Lung (tissue), 11 donors: ENCODE measurements at regions not wholly inside any gene's neighbourhood (a gene's known extent, or its start where the extent isn't known, plus 50 kb on each side); places are given as distances from the start of the nearest gene placed in this dataset.
A peak's percentile ranks its signal among the peaks of the same experiment; 100 is the strongest.

ENCODE experiments used
- ATAC-seq: fragments of 200-7000 bp; cut with Tn5 transposase; one replicate; pipeline ENCODE4 v1.9.1; 2020; ENCODE audit warnings: moderate number of reproducible peaks; ENCODE audit not compliant: insufficient read depth, low FRiP score
- DNase-seq, 3 donors: peaks; one replicate each; pipeline ENCODE4 v3.0.0-alpha.2; 2013 to 2017
- H3K27ac ChIP-seq, 2 donors: one replicate each; pipeline ENCODE4 v1.5.1; 2013; ENCODE audit warnings: mild to moderate bottlenecking in 2 of 2, moderate library complexity in 2 of 2, control low read depth in 1 of 2, inconsistent platforms in 1 of 2, low read depth in 1 of 2, low read length in 1 of 2
- H3K27me3 ChIP-seq, 3 donors: one replicate each; pipeline ENCODE4 v1.5.1; 2013; ENCODE audit warnings: low read length in 2 of 3; ENCODE audit not compliant: control insufficient read depth in 3 of 3, insufficient read depth in 3 of 3
- H3K36me3 ChIP-seq, 4 donors: one replicate each; pipeline ENCODE4 v1.5.1; 2013; ENCODE audit warnings: low read length in 4 of 4, mild to moderate bottlenecking in 1 of 4, moderate library complexity in 1 of 4; ENCODE audit not compliant: control insufficient read depth in 4 of 4, insufficient read depth in 4 of 4
- H3K4me1 ChIP-seq, 5 donors: one replicate each; pipeline ENCODE4 v1.5.1; 2013; ENCODE audit warnings: low read length in 5 of 5, mild to moderate bottlenecking in 2 of 5, moderate library complexity in 1 of 5; ENCODE audit not compliant: control insufficient read depth in 5 of 5, insufficient read depth in 5 of 5
- H3K4me3 ChIP-seq: one replicate; pipeline ENCODE4 v1.5.1; 2013; ENCODE audit warnings: mild to moderate bottlenecking, control low read depth, moderate library complexity
- H3K9ac ChIP-seq, 2 donors: one replicate each; pipeline ENCODE4 v1.5.1; 2013; ENCODE audit warnings: low read length in 2 of 2, control low read depth in 1 of 2; ENCODE audit not compliant: insufficient read depth in 1 of 2
- H3K9me3 ChIP-seq, 4 donors: one replicate each; pipeline ENCODE4 v1.5.1; 2013; ENCODE audit warnings: low read length in 3 of 4, mild to moderate bottlenecking in 1 of 4, moderate library complexity in 1 of 4; ENCODE audit not compliant: control insufficient read depth in 4 of 4, insufficient read depth in 3 of 4
- CTCF ChIP-seq: IDR thresholded peaks from 2 replicates; pipeline ENCODE4 v1.5.1; 2012; ENCODE audit warnings: mild to moderate bottlenecking; ENCODE audit errors: control extremely low read depth, extremely low read depth
- WGBS, 2 donors: extraction: QIAGEN DNeasy Blood & Tissue Kit; methylation state at CpG; one replicate each; pipeline ENCODE4 v1.1.7; 2013; 5-methylcytosine and 5-hydroxymethylcytosine counted together
- donor health status: control.
- donor health status: control.
- donor health status: Bipolar disorder and iron deficiency.
- donor health status: healthy.
- donor health status: DM: yes; HTN: yes; CAD: no.

GRCh38 chr3:178386401-178386800 is 149.8 kb upstream of the KCNMB2 start:
- DNase-seq (no peak), ATAC-seq (no peak)
- Histone ChIP-seq H3K27me3 (no peaks in the 10 kb centered on the region), H3K9me3 (no peaks in the 10 kb centered on the region), H3K27ac (no peak overlapping the region), H3K9ac (no peak overlapping the region), H3K4me1 (peaks cover 0 to 37% (median 13%) of the 10 kb centered on the region in 5 donors), H3K36me3 (no peaks in the 10 kb centered on the region), H3K4me3 (no peak overlapping the region)
- TF ChIP-seq CTCF: no peak
- 60 to 78% methylated on average over 5 of the region's 5 CpGs for WGBS, 2 donors

GRCh38 chr3:178386880-178387279 is 149.4 kb upstream of the KCNMB2 start:
- H3K27me3 ChIP-seq: no peaks in the 10 kb centered on the region
- no peaks in the 10 kb centered on the region for H3K9me3 ChIP-seq
- no peak overlapping the region for H3K4me3 ChIP-seq
- ATAC-seq: no peak
- H3K9ac ChIP-seq: no peak overlapping the region
- H3K4me1 ChIP-seq: peaks cover 0 to 33% (median 12%) of the 10 kb centered on the region in 5 donors
- TF ChIP-seq CTCF: no peak
- peak in 1 of 3 donors; percentile 27 for DNase-seq
- H3K27ac ChIP-seq: no peak overlapping the region
- 79 to 87% methylated on average over 1 of the region's 1 CpG for WGBS, 2 donors
- H3K36me3 ChIP-seq: no peaks in the 10 kb centered on the region

GRCh38 chr3:178388473-178388872 is 147.8 kb upstream of the KCNMB2 start:
- no peak overlapping the region for H3K9ac ChIP-seq
- no peaks in the 10 kb centered on the region for H3K36me3 ChIP-seq
- DNase-seq: no peak
- H3K9me3 ChIP-seq: no peaks in the 10 kb centered on the region
- no peak overlapping the region for H3K4me3 ChIP-seq
- TF ChIP-seq CTCF: no peak
- peaks cover 0 to 24% (median 4%) of the 10 kb centered on the region in 5 donors for H3K4me1 ChIP-seq
- no peaks in the 10 kb centered on the region for H3K27me3 ChIP-seq
- 74 to 81% methylated on average over 2 of the region's 2 CpGs for WGBS, 2 donors
- ATAC-seq: no peak
- no peak overlapping the region for H3K27ac ChIP-seq

GRCh38 chr3:178389258-178389657 is 147.0 kb upstream of the KCNMB2 start:
- peaks cover 0 to 17% (median 4%) of the 10 kb centered on the region in 5 donors for H3K4me1 ChIP-seq
- no peaks in the 10 kb centered on the region for H3K27me3 ChIP-seq
- no peaks in the 10 kb centered on the region for H3K9me3 ChIP-seq
- no peaks in the 10 kb centered on the region for H3K36me3 ChIP-seq
- ATAC-seq: no peak
- WGBS, 2 donors: 46 to 64% methylated on average over 1 of the region's 1 CpG
- H3K9ac ChIP-seq: no peak overlapping the region
- TF ChIP-seq CTCF: no peak
- no peak overlapping the region for H3K4me3 ChIP-seq
- DNase-seq: no peak
- no peak overlapping the region for H3K27ac ChIP-seq
